Esophagus muscularis mucosa (tissue), 4 donors: ENCODE measurements at regions not wholly inside any gene's neighbourhood (a gene's known extent, or its start where the extent isn't known, plus 50 kb on each side); places are given as distances from the start of the nearest gene placed in this dataset.

ENCODE experiments used
- DNase-seq: peaks from one replicate; pipeline ENCODE4 v3.0.0-alpha.2; 2017; ENCODE audit errors: extremely low spot score
- H3K27ac ChIP-seq, 4 donors: fragments of 200-600 bp; sonication (generic); replicated peaks in 1 of 4; 1 replicate in 3 of 4; 2 replicates in 1 of 4; pipeline ENCODE4 v1.5.1; 2016 to 2019; ENCODE audit warnings: mild to moderate bottlenecking in 1 of 4
- H3K27me3 ChIP-seq, 4 donors: fragments of 200-600 bp; sonication (generic); one replicate each; pipeline versions ENCODE4 v1.5.1 to v1.6.0; 2016 to 2019
- H3K36me3 ChIP-seq, 4 donors: fragments of 200-600 bp; sonication (generic); one replicate each; pipeline ENCODE4 v1.5.1; 2016 to 2019
- H3K4me1 ChIP-seq, 4 donors: fragments of 200-600 bp; sonication (generic); one replicate each; pipeline ENCODE4 v1.5.1; 2016 to 2019
- H3K4me3 ChIP-seq, 4 donors: fragments of 200-600 bp; sonication (generic); 1 replicate in 2 of 4; 2 replicates in 2 of 4; pipeline ENCODE4 v1.5.1; 2016 to 2019; ENCODE audit warnings: mild to moderate bottlenecking in 4 of 4, moderate library complexity in 1 of 4
- H3K9me3 ChIP-seq, 4 donors: fragments of 200-600 bp; sonication (generic); 1 replicate in 3 of 4; 2 replicates in 1 of 4; pipeline ENCODE4 v1.5.1; 2016 to 2019
- CTCF ChIP-seq, 3 experiments: fragments of 200-600 bp in 2 of 3; fragments of 450-650 bp in 1 of 3; sonication (generic) in 2 of 3; IDR thresholded peaks; one replicate each; pipeline ENCODE4 v1.5.1; 2017 to 2019; ENCODE audit warnings: antibody characterized with exemption in 3 of 3, mild to moderate bottlenecking in 2 of 3, moderate library complexity in 1 of 3
- EP300 ChIP-seq: sonication (generic); formaldehyde crosslinking; IDR thresholded peaks from one replicate; pipeline ENCODE4 v1.6.1; 2017; ENCODE audit warnings: antibody characterized with exemption
- POLR2A ChIP-seq: fragments of 450-650 bp; IDR thresholded peaks from one replicate; pipeline ENCODE4 v1.6.1; 2017; ENCODE audit warnings: antibody characterized with exemption, moderate library complexity, mild to moderate bottlenecking, low read depth
- POLR2AphosphoS5 ChIP-seq, 2 donors: sonication (generic); formaldehyde crosslinking; IDR thresholded peaks; one replicate each; pipeline ENCODE4 v1.6.1; 2017; ENCODE audit warnings: antibody characterized with exemption in 2 of 2
- WGBS: methylation state at CpG from one replicate; pipeline ENCODE4 v1.1.5; 2018; 5-methylcytosine and 5-hydroxymethylcytosine counted together
- intact Hi-C: fragments of 100-400 bp; cut with DNase I; formaldehyde crosslinking; loops from one replicate; pipeline ENCODE4 v1.15.1; 2023

GRCh38 chr22:22427542-22428065 lies 80.9 kb downstream of the ZNF280B start:
- H3K4me1 ChIP-seq, result no peaks in the 10 kb centered on the region
- intact Hi-C loops, result no loop called here
- DNase-seq, result no peak
- H3K4me3 ChIP-seq, result no peak overlapping the region
- no peaks in the 10 kb centered on the region for H3K36me3 ChIP-seq
- H3K27ac ChIP-seq, result no peak overlapping the region
- peaks cover 0 to 76% (median 0%) of the 10 kb centered on the region in 4 donors for H3K27me3 ChIP-seq
- H3K9me3 ChIP-seq, result no peaks in the 10 kb centered on the region
- TF ChIP-seq EP300 (no peak), POLR2A (no peak), POLR2AphosphoS5 (IDR thresholded peaks at IDR 0.05) (no peak), CTCF (IDR thresholded peaks at IDR 0.05) (no peak)
- WGBS, result 94% methylated on average over 4 of the region's 4 CpGs

GRCh38 chr22:22428222-22429098 lies 80.1 kb downstream of the ZNF280B start:
- TF ChIP-seq POLR2A, result no peak
- no peak for TF ChIP-seq EP300
- no peak for TF ChIP-seq CTCF (IDR thresholded peaks at IDR 0.05)
- TF ChIP-seq POLR2AphosphoS5 (IDR thresholded peaks at IDR 0.05), result no peak
- Histone ChIP-seq H3K27me3 (peaks cover 0 to 71% (median 0%) of the 10 kb centered on the region in 4 donors), H3K36me3 (no peaks in the 10 kb centered on the region), H3K4me3 (no peak overlapping the region), H3K27ac (no peak overlapping the region), H3K9me3 (no peaks in the 10 kb centered on the region), H3K4me1 (no peaks in the 10 kb centered on the region)
- DNase-seq, result no peak
- 81% methylated on average over 6 of the region's 8 CpGs for WGBS
- intact Hi-C loops, result no loop called here

GRCh38 chr22:22429369-22430108 lies 79.0 kb downstream of the ZNF280B start:
- intact Hi-C loops, result no loop called here
- H3K36me3 ChIP-seq, result no peaks in the 10 kb centered on the region
- no peak for DNase-seq
- no peak overlapping the region for H3K27ac ChIP-seq
- peaks cover 0 to 69% (median 0%) of the 10 kb centered on the region in 4 donors for H3K27me3 ChIP-seq
- H3K4me1 ChIP-seq, result no peaks in the 10 kb centered on the region
- TF ChIP-seq POLR2A (no peak), POLR2AphosphoS5 (IDR thresholded peaks at IDR 0.05) (no peak), EP300 (no peak), CTCF (IDR thresholded peaks at IDR 0.05) (no peak)
- H3K4me3 ChIP-seq, result no peak overlapping the region
- 50% methylated on average over 6 of the region's 6 CpGs for WGBS
- H3K9me3 ChIP-seq, result no peaks in the 10 kb centered on the region

- TF ChIP-seq POLR2A (no peak), POLR2AphosphoS5 (IDR thresholded peaks at IDR 0.05) (no peak), EP300 (no peak), CTCF (IDR thresholded peaks at IDR 0.05) (no peak)
- Histone ChIP-seq H3K9me3 (no peaks in the 10 kb centered on the region), H3K27ac (no peak overlapping the region), H3K4me1 (no peaks in the 10 kb centered on the region), H3K36me3 (no peaks in the 10 kb centered on the region), H3K4me3 (no peak overlapping the region), H3K27me3 (peaks cover 0 to 61% (median 0%) of the 10 kb centered on the region in 4 donors)
- intact Hi-C loops, result no loop called here
- no peak for DNase-seq
- WGBS, result 64% methylated on average over 4 of the region's 4 CpGs
Measured at GRCh38 chr22:22430111-22430820, 78.3 kb downstream of the ZNF280B start.
